Sigmoid colon (tissue), 6 donors: ENCODE measurements at regions not wholly inside any gene's neighbourhood (a gene's known extent, or its start where the extent isn't known, plus 50 kb on each side); places are given as distances from the start of the nearest gene placed in this dataset.

Experiments
- DNase-seq: peaks from one replicate; pipeline ENCODE4 v3.0.0-alpha.2; 2019
- H3K27ac ChIP-seq, 4 donors: fragments of 200-600 bp; sonication (generic); one replicate each; pipeline ENCODE4 v1.5.1; 2016 to 2019; ENCODE audit warnings: mild to moderate bottlenecking in 1 of 4
- H3K27me3 ChIP-seq, 3 donors: fragments of 200-600 bp; sonication (generic); one replicate each; pipeline ENCODE4 v1.5.1; 2019; ENCODE audit warnings: mild to moderate bottlenecking in 1 of 3
- H3K36me3 ChIP-seq, 4 donors: fragments of 200-600 bp; sonication (generic); one replicate each; pipeline ENCODE4 v1.5.1; 2016 to 2019
- H3K4me1 ChIP-seq, 4 donors: fragments of 200-600 bp; sonication (generic); one replicate each; pipeline ENCODE4 v1.5.1; 2017 to 2019
- H3K4me3 ChIP-seq, 4 donors: fragments of 200-600 bp; sonication (generic); one replicate each; pipeline ENCODE4 v1.5.1; 2017 to 2019; ENCODE audit warnings: mild to moderate bottlenecking in 2 of 4, moderate library complexity in 1 of 4
- H3K9me3 ChIP-seq, 4 donors: fragments of 200-600 bp in 3 of 4; sonication (generic) in 3 of 4; one replicate each; pipeline versions ENCODE4 v1.5.1 to v1.6.1; 2013 to 2019
- EP300 ChIP-seq, 4 donors: sonication (generic); formaldehyde crosslinking; IDR thresholded peaks; one replicate each; pipeline ENCODE4 v1.6.1; 2017; ENCODE audit warnings: antibody characterized with exemption in 4 of 4
- POLR2A ChIP-seq, 2 donors: fragments of 450-650 bp; IDR thresholded peaks; one replicate each; pipeline ENCODE4 v1.6.1; 2016; ENCODE audit warnings: antibody characterized with exemption in 2 of 2, mild to moderate bottlenecking in 2 of 2, moderate library complexity in 2 of 2
- POLR2AphosphoS5 ChIP-seq, 4 donors: sonication (generic); formaldehyde crosslinking; IDR thresholded peaks; one replicate each; pipeline ENCODE4 v1.6.1; 2017; ENCODE audit warnings: antibody characterized with exemption in 4 of 4
- WGBS, 2 donors: extraction: QIAGEN DNeasy Blood & Tissue Kit; methylation state at CpG; one replicate each; pipeline ENCODE4 v1.1.7; 2013; 5-methylcytosine and 5-hydroxymethylcytosine counted together
- intact Hi-C: fragments of 100-400 bp; cut with DNase I; formaldehyde crosslinking; loops from one replicate; pipeline ENCODE4 v1.15.1; 2023
- TF ChIP-seq, protein P1 (sequence below), 4 experiments: fragments of 450-650 bp in 3 of 4; fragments of 200-600 bp in 1 of 4; IDR thresholded peaks; one replicate each; pipeline ENCODE4 v1.5.1; 2016 to 2019; ENCODE audit warnings: antibody characterized with exemption in 4 of 4, mild to moderate bottlenecking in 3 of 4, moderate library complexity in 2 of 4
- donor health status: healthy with polysubstance abuse.
- donor health status: healthy.

DNA sequence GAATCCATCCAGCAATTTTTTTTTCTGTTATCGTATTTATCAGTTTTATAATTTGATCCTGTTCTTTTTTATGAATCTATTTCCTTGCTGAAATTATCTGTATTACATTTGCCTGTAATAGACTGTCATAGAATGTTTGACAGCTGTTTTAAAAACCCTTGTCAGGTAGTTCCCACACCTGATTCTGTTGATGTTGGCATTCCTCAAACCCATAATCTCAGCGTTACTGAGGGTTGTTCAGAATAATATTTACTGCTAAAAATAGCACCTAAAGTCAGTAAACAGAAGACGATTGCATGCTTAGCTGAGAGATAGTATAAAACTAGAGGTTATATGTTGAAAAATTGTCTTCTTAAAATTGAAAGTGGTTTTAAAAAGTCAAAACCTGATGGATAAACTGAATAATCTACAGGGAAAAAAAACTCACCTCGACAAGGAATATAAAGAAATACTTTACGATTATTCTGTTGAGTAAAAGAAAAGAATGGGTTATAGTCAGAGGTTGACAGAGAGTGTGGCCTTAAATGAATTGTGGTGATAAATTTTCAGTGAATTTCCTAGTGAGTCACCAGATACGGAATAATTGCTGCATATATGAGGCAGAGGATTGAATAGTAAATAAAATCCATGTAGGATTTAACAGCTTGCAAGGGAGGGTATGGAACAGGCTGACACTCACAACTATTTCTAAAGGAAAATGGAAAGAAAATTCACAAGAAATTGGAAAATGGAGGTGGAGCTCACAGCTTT is 824.1 kb upstream of the IGFBP3 start:
- H3K27ac ChIP-seq: no peak overlapping the region
- peaks cover 0 to 10% (median 5%) of the 10 kb centered on the region in 4 donors for H3K4me1 ChIP-seq
- TF ChIP-seq POLR2A (IDR thresholded peaks at IDR 0.05): no peak
- TF ChIP-seq POLR2AphosphoS5 (IDR thresholded peaks at IDR 0.05): no peak
- TF ChIP-seq, protein P1, sequence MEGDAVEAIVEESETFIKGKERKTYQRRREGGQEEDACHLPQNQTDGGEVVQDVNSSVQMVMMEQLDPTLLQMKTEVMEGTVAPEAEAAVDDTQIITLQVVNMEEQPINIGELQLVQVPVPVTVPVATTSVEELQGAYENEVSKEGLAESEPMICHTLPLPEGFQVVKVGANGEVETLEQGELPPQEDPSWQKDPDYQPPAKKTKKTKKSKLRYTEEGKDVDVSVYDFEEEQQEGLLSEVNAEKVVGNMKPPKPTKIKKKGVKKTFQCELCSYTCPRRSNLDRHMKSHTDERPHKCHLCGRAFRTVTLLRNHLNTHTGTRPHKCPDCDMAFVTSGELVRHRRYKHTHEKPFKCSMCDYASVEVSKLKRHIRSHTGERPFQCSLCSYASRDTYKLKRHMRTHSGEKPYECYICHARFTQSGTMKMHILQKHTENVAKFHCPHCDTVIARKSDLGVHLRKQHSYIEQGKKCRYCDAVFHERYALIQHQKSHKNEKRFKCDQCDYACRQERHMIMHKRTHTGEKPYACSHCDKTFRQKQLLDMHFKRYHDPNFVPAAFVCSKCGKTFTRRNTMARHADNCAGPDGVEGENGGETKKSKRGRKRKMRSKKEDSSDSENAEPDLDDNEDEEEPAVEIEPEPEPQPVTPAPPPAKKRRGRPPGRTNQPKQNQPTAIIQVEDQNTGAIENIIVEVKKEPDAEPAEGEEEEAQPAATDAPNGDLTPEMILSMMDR (IDR thresholded peaks at IDR 0.05): no peak
- TF ChIP-seq EP300 (IDR thresholded peaks at IDR 0.05): no peak
- H3K4me3 ChIP-seq: no peak overlapping the region
- no peaks in the 10 kb centered on the region for H3K9me3 ChIP-seq
- 16 to 68% methylated on average over 6 of the region's 6 CpGs for WGBS, 2 donors
- H3K27me3 ChIP-seq: no peaks in the 10 kb centered on the region
- H3K36me3 ChIP-seq: no peaks in the 10 kb centered on the region
- intact Hi-C loops: no loop called here
- DNase-seq: no peak

DNA sequence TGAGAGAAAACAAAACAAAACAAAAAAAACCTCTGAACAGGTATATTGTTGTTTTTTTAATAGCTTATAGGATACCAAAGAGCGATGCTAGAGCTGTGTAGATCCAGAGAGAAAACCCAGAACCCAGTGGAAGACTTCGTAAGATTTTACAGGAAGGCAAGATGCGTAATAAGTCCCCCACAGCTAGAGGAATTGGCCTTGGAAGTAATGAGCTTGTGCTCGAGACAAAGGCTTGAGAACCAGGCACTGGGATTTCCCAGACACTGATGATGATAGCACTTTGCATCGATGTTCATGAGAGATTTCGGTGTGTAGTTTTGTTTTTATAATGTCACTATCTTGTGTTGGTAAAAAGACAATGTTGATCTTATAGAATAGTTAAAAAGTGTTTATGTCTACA is 821.5 kb upstream of the IGFBP3 start:
- Histone ChIP-seq H3K27me3 (no peaks in the 10 kb centered on the region), H3K4me3 (no peak overlapping the region), H3K27ac (no peak overlapping the region), H3K9me3 (no peaks in the 10 kb centered on the region), H3K36me3 (no peaks in the 10 kb centered on the region), H3K4me1 (peaks cover 0 to 17% (median 15%) of the 10 kb centered on the region in 4 donors)
- WGBS, 2 donors: 90 to 92% methylated on average over 6 of the region's 6 CpGs
- intact Hi-C loops: no loop called here
- TF ChIP-seq POLR2A (IDR thresholded peaks at IDR 0.05) (no peak), POLR2AphosphoS5 (IDR thresholded peaks at IDR 0.05) (no peak), EP300 (IDR thresholded peaks at IDR 0.05) (no peak)
- TF ChIP-seq, protein P1 (IDR thresholded peaks at IDR 0.05): no peak
- DNase-seq: no peak

DNA sequence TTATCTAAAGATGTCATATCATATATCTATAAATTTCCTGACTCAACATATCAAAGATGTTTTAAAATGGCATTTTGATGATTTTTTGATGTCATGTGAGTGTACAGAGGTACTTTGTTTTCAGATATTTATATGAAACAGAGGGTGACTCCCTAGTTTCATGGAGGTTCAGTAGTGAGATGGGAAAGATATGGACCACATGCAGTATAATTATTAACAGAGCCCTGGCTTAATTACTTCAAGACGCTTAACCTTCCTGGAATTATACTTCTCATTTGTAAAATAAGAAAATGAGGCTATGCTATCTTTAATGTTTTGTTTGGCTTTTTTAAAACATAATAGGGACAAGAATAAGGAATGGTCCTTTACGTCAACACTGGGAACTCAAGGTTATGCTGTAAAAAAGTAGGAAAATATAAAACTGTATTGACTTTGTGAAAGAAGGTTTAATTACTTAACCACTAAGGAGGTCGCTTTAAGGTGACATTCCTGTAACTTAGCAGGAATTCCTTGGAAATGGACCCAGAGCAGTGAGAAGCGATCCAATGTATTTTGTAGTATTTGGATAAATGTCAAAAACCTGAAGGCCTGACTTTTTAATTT is 821.0 kb upstream of the IGFBP3 start:
- intact Hi-C loops: no loop called here
- DNase-seq: no peak
- TF ChIP-seq EP300 (IDR thresholded peaks at IDR 0.05) (no peak), POLR2A (IDR thresholded peaks at IDR 0.05) (no peak), POLR2AphosphoS5 (IDR thresholded peaks at IDR 0.05) (no peak)
- TF ChIP-seq, protein P1 (IDR thresholded peaks at IDR 0.05): no peak
- Histone ChIP-seq H3K27me3 (no peaks in the 10 kb centered on the region), H3K4me1 (peaks cover 0 to 17% (median 15%) of the 10 kb centered on the region in 4 donors), H3K36me3 (no peaks in the 10 kb centered on the region), H3K4me3 (no peak overlapping the region), H3K9me3 (no peaks in the 10 kb centered on the region), H3K27ac (no peak overlapping the region)
- 77 to 84% methylated on average over 4 of the region's 4 CpGs for WGBS, 2 donors

DNA sequence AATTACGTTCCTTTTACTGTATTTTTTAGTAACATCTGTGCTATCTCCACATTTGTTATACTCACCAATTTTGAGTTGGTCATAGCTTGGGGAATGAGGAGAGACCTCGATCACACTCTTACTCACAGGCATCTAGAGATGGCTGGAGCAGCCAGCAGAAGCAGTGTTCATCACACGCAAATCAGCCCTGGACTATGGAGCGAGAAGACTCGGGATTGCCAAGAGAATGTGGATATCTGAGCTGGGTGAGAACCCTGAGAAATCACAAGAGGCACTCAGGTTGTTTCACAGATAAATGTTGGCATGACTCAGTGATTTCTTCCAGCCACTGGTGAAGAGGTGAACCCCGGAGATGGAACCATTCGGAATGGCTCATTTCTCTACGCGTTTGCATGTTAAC is 820.1 kb upstream of the IGFBP3 start:
- no peaks in the 10 kb centered on the region for H3K36me3 ChIP-seq
- H3K9me3 ChIP-seq: no peaks in the 10 kb centered on the region
- no peak overlapping the region for H3K27ac ChIP-seq
- no peak overlapping the region for H3K4me3 ChIP-seq
- TF ChIP-seq POLR2A (IDR thresholded peaks at IDR 0.05) (no peak), EP300 (IDR thresholded peaks at IDR 0.05) (no peak), POLR2AphosphoS5 (IDR thresholded peaks at IDR 0.05) (no peak)
- TF ChIP-seq, protein P1 (IDR thresholded peaks at IDR 0.05): no peak
- no peaks in the 10 kb centered on the region for H3K27me3 ChIP-seq
- H3K4me1 ChIP-seq: peaks cover 0 to 17% (median 15%) of the 10 kb centered on the region in 4 donors
- no peak for DNase-seq
- WGBS, 2 donors: 93 to 95% methylated on average over 9 of the region's 9 CpGs
- intact Hi-C loops: no loop called here
